Endothelial cell of umbilical vein (primary cell): ENCODE measurements at regions not wholly inside any gene's neighbourhood (a gene's known extent, or its start where the extent isn't known, plus 50 kb on each side); places are given as distances from the start of the nearest gene placed in this dataset.

Experiments
- BruUV-seq: library from RNA; stranded (reverse); fragments of 400-500 nt; replicated peaks from 2 replicates; lab custom pipeline; 2021; lab: Mats Ljungman, UMichigan
- CTCF ChIA-PET: fragments of 300-600, 350-600 bp; sonication (Branson Sonifier 250); formaldehyde crosslinking; loops from one replicate; lab custom pipeline; 2021; ENCODE audit warnings: antibody characterized with exemption, inconsistent platforms; lab: Charles Lee
- POLR2A ChIA-PET: fragments of 300-600, 350-600 bp; sonication (Branson Sonifier 250); formaldehyde crosslinking; loops from one replicate; lab custom pipeline; 2021; ENCODE audit warnings: antibody characterized with exemption, inconsistent platforms; lab: Charles Lee
- DNase-seq: peaks from one replicate; pipeline ENCODE4 v3.0.0-alpha.2; 2011; ENCODE audit warnings: low read depth, low spot score
- FAIRE-seq: peaks from 2 replicates; lab custom pipeline; 2011; peaks lifted over from hg19 to GRCh38; lab: Jason Lieb, UNC
- H2AFZ ChIP-seq: 2 replicates; pipeline ENCODE4 v1.6.0; 2012; ENCODE audit warnings: low read depth, low read length, control low read depth, inconsistent platforms
- H3K27ac ChIP-seq: 2 replicates; pipeline ENCODE4 v1.5.1; 2011; ENCODE audit warnings: low read depth, mild to moderate bottlenecking, control low read depth, low read length, moderate library complexity; ENCODE audit not compliant: insufficient read depth
- H3K27me3 ChIP-seq, 2 experiments: 2 replicates each; pipeline versions ENCODE4 v1.6.0 to v1.6.1; 2011; ENCODE audit warnings: low read length in 2 of 2, mixed read lengths in 1 of 2; ENCODE audit not compliant: control insufficient read depth in 2 of 2, insufficient read depth in 2 of 2
- H3K36me3 ChIP-seq, 2 experiments: 2 replicates in 1 of 2; 3 replicates in 1 of 2; pipeline ENCODE4 v1.5.1; 2011; ENCODE audit warnings: low read length in 2 of 2, mild to moderate bottlenecking in 1 of 2, moderate library complexity in 1 of 2; ENCODE audit not compliant: control insufficient read depth in 2 of 2, insufficient read depth in 2 of 2; ENCODE audit errors: extremely low read depth in 1 of 2
- H3K4me1 ChIP-seq: 3 replicates; pipeline ENCODE4 v1.5.1; 2011; ENCODE audit warnings: mild to moderate bottlenecking, low read length; ENCODE audit not compliant: control insufficient read depth, insufficient read depth; ENCODE audit errors: extremely low read depth
- H3K4me2 ChIP-seq: 2 replicates; pipeline ENCODE4 v1.6.1; 2011; ENCODE audit warnings: low read length, control low read depth, mixed read lengths; ENCODE audit not compliant: insufficient read depth
- H3K4me3 ChIP-seq, 3 experiments: fragments of 200-600 bp in 1 of 3; sonication (generic), shearing (Covaris generic) in 1 of 3; replicated peaks in 1 of 3; 2 replicates each; pipeline ENCODE4 v1.5.1; 2011 to 2016; ENCODE audit warnings: control low read depth in 3 of 3, low read length in 3 of 3, mild to moderate bottlenecking in 2 of 3, inconsistent platforms in 1 of 3, low read depth in 1 of 3, moderate library complexity in 1 of 3; ENCODE audit not compliant: insufficient read depth in 1 of 3
- H3K79me2 ChIP-seq: 2 replicates; pipeline ENCODE4 v1.6.0; 2012; ENCODE audit warnings: low read length, inconsistent platforms; ENCODE audit not compliant: control insufficient read depth, insufficient read depth
- H3K9ac ChIP-seq: replicated peaks from 2 replicates; pipeline ENCODE3; 2011; ENCODE audit warnings: low read length, control low read depth; ENCODE audit not compliant: insufficient read depth; ENCODE audit errors: extremely low read depth
- H3K9me1 ChIP-seq: replicated peaks from 3 replicates; pipeline ENCODE4 v1.6.0; 2011; ENCODE audit warnings: mild to moderate bottlenecking, low read length; ENCODE audit not compliant: control insufficient read depth, insufficient read depth; ENCODE audit errors: extremely low read depth
- H3K9me3 ChIP-seq: replicated peaks from 2 replicates; pipeline ENCODE4 v1.5.1; 2012; ENCODE audit warnings: low read length, inconsistent platforms; ENCODE audit not compliant: control insufficient read depth, insufficient read depth
- H4K20me1 ChIP-seq: replicated peaks from 2 replicates; pipeline ENCODE3; 2011; ENCODE audit warnings: mild to moderate bottlenecking, low read length; ENCODE audit not compliant: control insufficient read depth, insufficient read depth; ENCODE audit errors: extremely low read depth
- CTCF ChIP-seq, 2 donors: IDR thresholded peaks; 1 replicate in 1 of 2; 2 replicates in 1 of 2; pipeline ENCODE4 v1.5.1; 2011; ENCODE audit warnings: low read length in 2 of 2, mild to moderate bottlenecking in 2 of 2, moderate library complexity in 2 of 2, control low read depth in 1 of 2, inconsistent platforms in 1 of 2, low read depth in 1 of 2; ENCODE audit not compliant: insufficient read depth in 1 of 2; ENCODE audit errors: extremely low read depth in 1 of 2
- EZH2 ChIP-seq: IDR thresholded peaks from 2 replicates; pipeline ENCODE4 v1.6.1; 2012; ENCODE audit warnings: borderline replicate concordance, low read depth, mild to moderate bottlenecking, moderate library complexity, low read length, inconsistent platforms; ENCODE audit not compliant: severe bottlenecking
- FOS ChIP-seq: IDR thresholded peaks from 2 replicates; pipeline ENCODE4 v1.6.1; 2011; ENCODE audit warnings: mild to moderate bottlenecking, low read length, moderate library complexity, borderline replicate concordance; ENCODE audit not compliant: insufficient read depth
- GATA2 ChIP-seq: IDR thresholded peaks from 2 replicates; pipeline ENCODE4 v1.7.0; 2011; ENCODE audit warnings: low read depth, mild to moderate bottlenecking, moderate library complexity, mixed read lengths, low read length; ENCODE audit not compliant: insufficient read length, insufficient read depth
- JUN ChIP-seq: IDR thresholded peaks from 2 replicates; pipeline ENCODE4 v1.6.1; 2011; ENCODE audit warnings: borderline replicate concordance, low read depth; ENCODE audit not compliant: insufficient read length, insufficient read depth
- MAX ChIP-seq: IDR thresholded peaks from 2 replicates; pipeline ENCODE4 v1.6.1; 2011; ENCODE audit not compliant: insufficient read depth, insufficient read length
- MYC ChIP-seq: IDR thresholded peaks from one replicate; pipeline ENCODE4 v1.6.1; 2011; ENCODE audit warnings: mild to moderate bottlenecking, low read depth, low read length
- POLR2A ChIP-seq: IDR thresholded peaks from 2 replicates; pipeline ENCODE4 v1.6.1; 2012; ENCODE audit warnings: low read depth, mild to moderate bottlenecking, control low read depth, low read length
- POLR2AphosphoS5 ChIP-seq: IDR thresholded peaks from 2 replicates; pipeline ENCODE4 v1.6.1; 2012; ENCODE audit warnings: low read depth, mild to moderate bottlenecking, control low read depth, low read length, moderate library complexity; ENCODE audit not compliant: insufficient read depth
- dilution Hi-C: fragments of 300-500 bp; cut with MboI; formaldehyde crosslinking; loops from one replicate; pipeline ENCODE4 v1.15.0; 2019; ENCODE audit warnings: low sequenced_read_pairs; ENCODE audit not compliant: extremely low pct_ligation_motif_present
- intact Hi-C: fragments of 100-400 bp; cut with micrococcal nuclease; formaldehyde crosslinking; loops from one replicate; pipeline ENCODE4 v1.10.0; 2022

GRCh38 chr2:207265869-207266268, 100.1 kb upstream of the KLF7 start:
- no peak for DNase-seq
- BruUV-seq: no TSS peak
- Histone ChIP-seq H3K9ac (no peak overlapping the region), H3K36me3 (no peaks in the 10 kb centered on the region), H3K4me2 (no peak overlapping the region), H3K27ac (no peak overlapping the region), H4K20me1 (no peaks in the 10 kb centered on the region), H2AFZ (no peak overlapping the region), H3K9me1 (no peaks in the 10 kb centered on the region), H3K4me1 (no peaks in the 10 kb centered on the region), H3K27me3 (no peaks in the 10 kb centered on the region), H3K4me3 (no peak overlapping the region), H3K9me3 (no peaks in the 10 kb centered on the region), H3K79me2 (no peaks in the 10 kb centered on the region)
- intact Hi-C loops: no loop called here
- FAIRE-seq: no peak
- POLR2A ChIA-PET: interaction anchor here (0.7 kb wide), 1 partner anchor 103 kb away, joined by 3 read pairs; no protein-coding TSS in a partner anchor
- dilution Hi-C loops: no loop called here
- TF ChIP-seq CTCF (IDR thresholded peaks at IDR 0.05; ENCODE audit: extremely low read depth in 1 of 2, insufficient read depth in 1 of 2, low read depth in 1 of 2, low read length in 2 of 2): no peak
- TF ChIP-seq JUN: no peak
- no peak for TF ChIP-seq EZH2
- no peak for TF ChIP-seq MAX
- TF ChIP-seq GATA2: no peak
- no peak for TF ChIP-seq POLR2A
- TF ChIP-seq MYC: no peak
- TF ChIP-seq POLR2AphosphoS5: no peak
- no peak for TF ChIP-seq FOS
- CTCF ChIA-PET: interaction anchor here (0.6 to 1.8 kb wide), 3 partner anchors 8 to 65 kb away, joined by 3 to 5 read pairs (median 5); no protein-coding TSS in a partner anchor
